ENCODE measurements at regions not wholly inside any gene's neighbourhood (a gene's known extent, or its start where the extent isn't known, plus 50 kb on each side); places are given as distances from the start of the nearest gene placed in this dataset.

GRCh38 chr1:241419986-241420385 lies 63.0 kb upstream of the RGS7 start:
- H3K27me3 ChIP-seq (replicated peaks; ENCODE audit: control insufficient read depth, insufficient read depth, low read length), result no peaks in the 10 kb centered on the region; the same call in 1 of the 2 replicates
- Mint-ChIP-seq H3K27ac (ENCODE audit: unreplicated experiment) (no peak overlapping the region), H3K36me3 (ENCODE audit: insufficient read depth, unreplicated experiment) (no peaks in the 10 kb centered on the region), H3K9me3 (ENCODE audit: unreplicated experiment) (no peaks in the 10 kb centered on the region), H3K4me3 (ENCODE audit: unreplicated experiment) (no peak overlapping the region), H3K27me3 (ENCODE audit: insufficient read depth, unreplicated experiment) (peaks cover 9% of the 10 kb centered on the region), H3K4me1 (ENCODE audit: low read depth, unreplicated experiment) (peaks cover 12% of the 10 kb centered on the region)
- no peaks in the 10 kb centered on the region for H3K36me3 ChIP-seq (ENCODE audit: control insufficient read depth, insufficient read depth, low read length)
- intact Hi-C loops (cut with micrococcal nuclease; ENCODE audit: unreplicated experiment), result no loop called here
- no peak for TF ChIP-seq CTCF (IDR thresholded peaks at IDR 0.05; ENCODE audit: insufficient read depth in 1 of 2, low read depth in 1 of 2, low read length in 1 of 2, severe bottlenecking in 1 of 2, unreplicated experiment in 1 of 2)
- ChIA-PET CTCF (no interaction called here), POLR2A (no interaction called here)
- peaks cover 4% of the 10 kb centered on the region; the same call in 1 of the 2 replicates for H3K9me3 ChIP-seq
- BruUV-seq (replicated peaks), result no TSS peak
- no peak overlapping the region for H3K4me3 ChIP-seq (ENCODE audit: low read depth, low read length)
- H3K4me1 ChIP-seq, result peaks cover 6% of the 10 kb centered on the region; the same call in 1 of the 2 replicates
- DNase-seq, result no peak

- no peak overlapping the region for H3K4me3 ChIP-seq (ENCODE audit: low read depth, low read length)
- Mint-ChIP-seq H3K4me1 (ENCODE audit: low read depth, unreplicated experiment) (peaks cover 7% of the 10 kb centered on the region), H3K27ac (ENCODE audit: unreplicated experiment) (no peak overlapping the region), H3K9me3 (ENCODE audit: unreplicated experiment) (no peaks in the 10 kb centered on the region), H3K4me3 (ENCODE audit: unreplicated experiment) (no peak overlapping the region), H3K36me3 (ENCODE audit: insufficient read depth, unreplicated experiment) (no peaks in the 10 kb centered on the region), H3K27me3 (ENCODE audit: insufficient read depth, unreplicated experiment) (peaks cover 3% of the 10 kb centered on the region)
- peaks cover 6% of the 10 kb centered on the region; the same call in 1 of the 2 replicates for H3K4me1 ChIP-seq
- ChIA-PET POLR2A (no interaction called here), CTCF (no interaction called here)
- intact Hi-C loops (cut with micrococcal nuclease; ENCODE audit: unreplicated experiment), result no loop called here
- no TSS peak for BruUV-seq (replicated peaks)
- no peak for TF ChIP-seq CTCF (IDR thresholded peaks at IDR 0.05; ENCODE audit: insufficient read depth in 1 of 2, low read depth in 1 of 2, low read length in 1 of 2, severe bottlenecking in 1 of 2, unreplicated experiment in 1 of 2)
- H3K27me3 ChIP-seq (replicated peaks; ENCODE audit: control insufficient read depth, insufficient read depth, low read length), result no peaks in the 10 kb centered on the region
- peaks cover 4% of the 10 kb centered on the region; the same call in 1 of the 2 replicates for H3K9me3 ChIP-seq
- H3K36me3 ChIP-seq (ENCODE audit: control insufficient read depth, insufficient read depth, low read length), result no peaks in the 10 kb centered on the region
- no peak for DNase-seq
These were observed 60.3 kb upstream of the RGS7 start for GRCh38 chr1:241417258-241417657.

GRCh38 chr1:241413974-241414373 lies 57.0 kb upstream of the RGS7 start:
- H3K4me1 ChIP-seq, result no peaks in the 10 kb centered on the region
- ChIA-PET POLR2A (no interaction called here), CTCF (no interaction called here)
- no peaks in the 10 kb centered on the region for H3K9me3 Mint-ChIP-seq (ENCODE audit: unreplicated experiment)
- H3K4me3 Mint-ChIP-seq (ENCODE audit: unreplicated experiment), result no peak overlapping the region
- H3K27me3 ChIP-seq (replicated peaks; ENCODE audit: control insufficient read depth, insufficient read depth, low read length), result no peaks in the 10 kb centered on the region
- H3K27ac Mint-ChIP-seq (ENCODE audit: unreplicated experiment), result no peak overlapping the region
- H3K4me3 ChIP-seq (ENCODE audit: low read depth, low read length), result no peak overlapping the region
- intact Hi-C loops (cut with micrococcal nuclease; ENCODE audit: unreplicated experiment), result no loop called here
- TF ChIP-seq CTCF (IDR thresholded peaks at IDR 0.05; ENCODE audit: insufficient read depth in 1 of 2, low read depth in 1 of 2, low read length in 1 of 2, severe bottlenecking in 1 of 2, unreplicated experiment in 1 of 2), result no peak
- no peaks in the 10 kb centered on the region for H3K27me3 Mint-ChIP-seq (ENCODE audit: insufficient read depth, unreplicated experiment)
- no peak for DNase-seq
- no peaks in the 10 kb centered on the region for H3K36me3 ChIP-seq (ENCODE audit: control insufficient read depth, insufficient read depth, low read length)
- H3K9me3 ChIP-seq, result no peaks in the 10 kb centered on the region
- H3K36me3 Mint-ChIP-seq (ENCODE audit: insufficient read depth, unreplicated experiment), result no peaks in the 10 kb centered on the region
- BruUV-seq (replicated peaks), result no TSS peak
- no peaks in the 10 kb centered on the region for H3K4me1 Mint-ChIP-seq (ENCODE audit: low read depth, unreplicated experiment)
